K562 (cell line): ENCODE measurements at regions not wholly inside any gene's neighbourhood (a gene's known extent, or its start where the extent isn't known, plus 50 kb on each side); places are given as distances from the start of the nearest gene placed in this dataset.

Source experiments
- ATAC-seq: fragments of 200-7000 bp; cut with Tn5 transposase; 3 replicates; pipeline ENCODE4 v1.9.1; 2020; ENCODE audit warnings: moderate library complexity
- BruUV-seq: library from RNA; stranded (reverse); fragments of 400-500 nt; replicated peaks from 2 replicates; lab custom pipeline; 2021; lab: Mats Ljungman, UMichigan
- CTCF ChIA-PET: fragments of 300-600 bp; formaldehyde crosslinking; extraction: SDS; loops from one replicate; lab custom pipeline; 2021; ENCODE audit warnings: low intra/inter-chr PET ratio; lab: Yijun Ruan, JAX
- POLR2A ChIA-PET: fragments of 300-600, 350-650 bp; sonication (Branson Sonifier 250); formaldehyde crosslinking; extraction: SDS; loops from one replicate; lab custom pipeline; 2021; ENCODE audit warnings: antibody characterized with exemption, inconsistent platforms; lab: Yijun Ruan, JAX
- DNase-seq, 4 experiments: peaks; one replicate each; pipeline versions ENCODE4 v3.0.0 to v3.0.0-alpha.2; 2011 to 2018; ENCODE audit warnings: low spot score in 3 of 4, mixed read lengths in 3 of 4; ENCODE audit errors: extremely low read depth in 1 of 4
- FAIRE-seq: peaks from 2 replicates; lab custom pipeline; 2011; peaks lifted over from hg19 to GRCh38; lab: Jason Lieb, UNC
- H2AFZ ChIP-seq: 2 replicates; pipeline ENCODE4 v1.6.0; 2011; ENCODE audit warnings: low read depth, low read length, control low read depth, inconsistent platforms
- H3K27ac ChIP-seq: fragments of 200-600 bp; 3 replicates; pipeline ENCODE4 v1.8.0; 2011; ENCODE audit warnings: low read depth, mild to moderate bottlenecking, control low read depth, inconsistent platforms, low read length, moderate library complexity, mixed read lengths; ENCODE audit errors: extremely low read depth
- H3K27me3 ChIP-seq, 2 experiments: fragments of 300-600 bp in 1 of 2; 2 replicates in 1 of 2; 3 replicates in 1 of 2; pipeline versions ENCODE4 v1.6.0 to v1.8.0; 2011; ENCODE audit warnings: inconsistent platforms in 2 of 2, low read length in 2 of 2, mild to moderate bottlenecking in 1 of 2, mixed read lengths in 1 of 2, moderate library complexity in 1 of 2; ENCODE audit not compliant: control insufficient read depth in 2 of 2, insufficient read depth in 2 of 2
- H3K36me3 ChIP-seq: fragments of 300-600 bp; 3 replicates; pipeline ENCODE4 v1.8.0; 2011; ENCODE audit warnings: mild to moderate bottlenecking, low read length, inconsistent platforms; ENCODE audit not compliant: control insufficient read depth, insufficient read depth
- H3K4me1 ChIP-seq, 2 experiments: fragments of 200-600 bp in 1 of 2; replicated peaks in 1 of 2; 2 replicates in 1 of 2; 3 replicates in 1 of 2; pipeline versions ENCODE4 v1.5.1 to v1.8.0; 2011; ENCODE audit warnings: inconsistent platforms in 2 of 2, low read length in 2 of 2, mild to moderate bottlenecking in 1 of 2, mixed read lengths in 1 of 2, moderate library complexity in 1 of 2; ENCODE audit not compliant: control insufficient read depth in 2 of 2, insufficient read depth in 2 of 2
- H3K4me2 ChIP-seq: 2 replicates; pipeline ENCODE4 v1.6.1; 2011; ENCODE audit warnings: low read length, control low read depth, inconsistent platforms, mixed read lengths; ENCODE audit not compliant: insufficient read depth
- H3K4me3 ChIP-seq: fragments of 200-600 bp; sonication (generic), shearing (Covaris generic); 2 replicates; pipeline ENCODE4 v1.5.1; 2016; ENCODE audit warnings: control low read depth, inconsistent platforms
- H3K79me2 ChIP-seq: fragments of 200-600 bp; 3 replicates; pipeline ENCODE4 v1.8.0; 2011; ENCODE audit warnings: low read length, inconsistent platforms; ENCODE audit not compliant: control insufficient read depth, insufficient read depth
- H3K9ac ChIP-seq, 2 experiments: 2 replicates each; pipeline versions ENCODE4 v1.6.0 to v1.6.1; 2011; ENCODE audit warnings: low read depth in 2 of 2, low read length in 2 of 2, control low read depth in 1 of 2, inconsistent platforms in 1 of 2, mild to moderate bottlenecking in 1 of 2, mixed read lengths in 1 of 2; ENCODE audit not compliant: insufficient read depth in 1 of 2
- H3K9me1 ChIP-seq: one replicate; pipeline ENCODE4 v1.6.0; 2011; ENCODE audit warnings: inconsistent platforms, mild to moderate bottlenecking, low read length, moderate library complexity; ENCODE audit not compliant: control insufficient read depth, insufficient read depth
- H3K9me3 ChIP-seq: replicated peaks from 2 replicates; pipeline ENCODE4 v1.5.1; 2011; ENCODE audit warnings: low read depth, low read length, inconsistent platforms; ENCODE audit not compliant: control insufficient read depth, insufficient read depth
- H4K20me1 ChIP-seq: replicated peaks from 2 replicates; pipeline ENCODE4 v1.6.1; 2011; ENCODE audit warnings: low read length, inconsistent platforms, mixed read lengths; ENCODE audit not compliant: control insufficient read depth, insufficient read depth
- AFF1 ChIP-seq, 2 experiments: fragments of 450-650 bp; IDR thresholded peaks; 2 replicates each; pipeline ENCODE4 v1.6.1; 2018; ENCODE audit warnings: mild to moderate bottlenecking in 2 of 2, low read depth in 1 of 2; ENCODE audit not compliant: partially characterized antibody in 2 of 2
- ATF6 ChIP-seq: sonication (generic); formaldehyde crosslinking; IDR thresholded peaks from 2 replicates; pipeline ENCODE4 v1.4.0; 2020; ENCODE audit warnings: mild to moderate bottlenecking, missing genetic modification reagents
- HMGXB4 ChIP-seq: sonication (generic); formaldehyde crosslinking; IDR thresholded peaks from 2 replicates; pipeline ENCODE4 v1.8.1; 2023; ENCODE audit warnings: mild to moderate bottlenecking, missing genetic modification reagents
- IFI16 ChIP-seq: fragments of 250-450 bp; sonication (Bioruptor Pico); IDR thresholded peaks from 2 replicates; pipeline ENCODE4 v2.1.2; 2022; ENCODE audit warnings: mild to moderate bottlenecking, inconsistent platforms
- LEF1 ChIP-seq: fragments of 450-650 bp; IDR thresholded peaks from 2 replicates; pipeline ENCODE4 v1.6.1; 2016; ENCODE audit warnings: mild to moderate bottlenecking
- MAZ ChIP-seq, 2 experiments: fragments of 450-650 bp in 1 of 2; sonication (generic) in 1 of 2; formaldehyde crosslinking; IDR thresholded peaks in 1 of 2; conservative IDR thresholded peaks in 1 of 2; 2 replicates each; pipeline versions ENCODE4 v1.4.0 to v1.5.0; 2020; ENCODE audit warnings: mild to moderate bottlenecking in 1 of 2, missing genetic modification reagents in 1 of 2
- PHTF2 ChIP-seq: fragments of 250-450 bp; sonication (Bioruptor Pico); IDR thresholded peaks from 2 replicates; pipeline ENCODE4 v1.5.0; 2021; ENCODE audit warnings: mild to moderate bottlenecking
- ZNF408 ChIP-seq: fragments of 250-450 bp; sonication (Bioruptor Pico); IDR thresholded peaks from 2 replicates; pipeline ENCODE4 v1.4.0; 2020; ENCODE audit warnings: low read depth, mild to moderate bottlenecking, moderate library complexity
- ZNF609 ChIP-seq: sonication (generic); formaldehyde crosslinking; IDR thresholded peaks from 2 replicates; pipeline ENCODE4 v1.8.1; 2023; ENCODE audit warnings: missing genetic modification reagents, mild to moderate bottlenecking, borderline replicate concordance
- WGBS: fragments of 100-300 bp; shearing (Covaris generic); methylation state at CpG from one replicate; pipeline ENCODE4 v1.1.6; 2016; ENCODE audit warnings: low coverage, mixed read lengths; ENCODE audit not compliant: insufficient coverage; ENCODE audit errors: missing lambda C conversion rate; 5-methylcytosine and 5-hydroxymethylcytosine counted together
- in situ Hi-C: fragments of 300-500 bp; cut with MboI; formaldehyde crosslinking; loops from 4 replicates; pipeline ENCODE4 v1.15.0; 2018; ENCODE audit warnings: inconsistent platforms, mixed read lengths
- intact Hi-C: fragments of 100-400 bp; cut with micrococcal nuclease; formaldehyde crosslinking; loops from 2 replicates; pipeline ENCODE4 v1.14.2; 2022

- TF ChIP-seq MAZ (CRISPR knock-in tag; conservative IDR thresholded peaks at IDR 0.05 in 1 of 2, IDR thresholded peaks at IDR 0.05 in 1 of 2) (no peak), HMGXB4 (CRISPR knock-in tag) (no peak), IFI16 (no peak), PHTF2 (CRISPR knock-in tag) (no peak), ATF6 (CRISPR knock-in tag) (no peak), ZNF408 (CRISPR knock-in tag) (no peak), AFF1 (IDR thresholded peaks at IDR 0.05; ENCODE audit: low read depth in 1 of 2, partially characterized antibody in 2 of 2) (no peak), LEF1 (no peak), ZNF609 (CRISPR knock-in tag) (no peak)
- CTCF ChIA-PET, result no interaction called here
- H3K9me3 ChIP-seq, result no peaks in the 10 kb centered on the region
- DNase-seq (no peak), FAIRE-seq (no peak), ATAC-seq (no peak)
- POLR2A ChIA-PET, result no interaction called here
- no peak overlapping the region for H3K9ac ChIP-seq
- H4K20me1 ChIP-seq, result no peaks in the 10 kb centered on the region
- no peaks in the 10 kb centered on the region for H3K9me1 ChIP-seq
- no peak overlapping the region for H2AFZ ChIP-seq
- in situ Hi-C loops (no loop called here), intact Hi-C loops (no loop called here)
- H3K4me1 ChIP-seq, result no peaks in the 10 kb centered on the region
- no TSS peak for BruUV-seq
- H3K27ac ChIP-seq, result no peak overlapping the region
- 8% methylated on average over 5 of the region's 5 CpGs for WGBS
- no peaks in the 10 kb centered on the region for H3K79me2 ChIP-seq
- H3K4me2 ChIP-seq, result no peak overlapping the region
- no peaks in the 10 kb centered on the region for H3K27me3 ChIP-seq
- no peaks in the 10 kb centered on the region for H3K36me3 ChIP-seq
- H3K4me3 ChIP-seq, result no peak overlapping the region
These were observed 60.9 kb upstream of the ZC3H12C start for GRCh38 chr11:110032259-110032658.
